Erythroblast (primary cell): ENCODE measurements at regions not wholly inside any gene's neighbourhood (a gene's known extent, or its start where the extent isn't known, plus 50 kb on each side); places are given as distances from the start of the nearest gene placed in this dataset.

Source experiments
- GATA1 ChIP-seq: IDR thresholded peaks from 2 replicates; pipeline ENCODE4 v1.6.1; 2011; ENCODE audit warnings: low read depth, mild to moderate bottlenecking, control low read depth, low read length, moderate library complexity
- POLR2A ChIP-seq: IDR thresholded peaks from 2 replicates; pipeline ENCODE4 v1.6.1; 2011; ENCODE audit warnings: mild to moderate bottlenecking, low read length

DNA sequence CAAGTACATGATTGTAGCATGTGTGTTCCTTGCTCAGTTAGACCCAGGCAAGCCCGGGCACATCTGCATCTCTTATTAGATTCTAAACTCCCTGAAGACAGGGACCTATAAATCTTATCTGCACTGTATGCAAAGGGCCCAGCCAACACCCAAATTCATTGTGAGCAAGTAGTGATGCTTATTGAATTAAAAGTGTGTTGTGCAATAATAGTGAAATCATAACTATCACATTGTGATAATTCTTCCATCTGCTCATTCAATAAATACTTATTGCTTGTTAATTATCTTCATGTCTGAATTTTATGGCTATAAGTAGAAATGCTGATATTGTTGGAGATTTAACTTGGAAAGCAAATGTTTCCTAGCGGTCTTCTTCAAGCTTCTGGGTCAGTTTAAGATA lies 387.5 kb downstream of the SLC4A3 start:
- TF ChIP-seq POLR2A (no peak), GATA1 (no peak)
